AG09319 (cell line): ENCODE measurements at regions not wholly inside any gene's neighbourhood (a gene's known extent, or its start where the extent isn't known, plus 50 kb on each side); places are given as distances from the start of the nearest gene placed in this dataset.

Experiments used
- DNase-seq: peaks from one replicate; pipeline ENCODE4 v3.0.0-alpha.2; 2010; ENCODE audit warnings: low read depth; ENCODE audit errors: extremely low read depth
- TF ChIP-seq, protein P1 (sequence below): IDR thresholded peaks from 2 replicates; pipeline ENCODE4 v1.5.1; 2011; ENCODE audit warnings: low read depth, mild to moderate bottlenecking, inconsistent platforms, low read length, moderate library complexity

DNA sequence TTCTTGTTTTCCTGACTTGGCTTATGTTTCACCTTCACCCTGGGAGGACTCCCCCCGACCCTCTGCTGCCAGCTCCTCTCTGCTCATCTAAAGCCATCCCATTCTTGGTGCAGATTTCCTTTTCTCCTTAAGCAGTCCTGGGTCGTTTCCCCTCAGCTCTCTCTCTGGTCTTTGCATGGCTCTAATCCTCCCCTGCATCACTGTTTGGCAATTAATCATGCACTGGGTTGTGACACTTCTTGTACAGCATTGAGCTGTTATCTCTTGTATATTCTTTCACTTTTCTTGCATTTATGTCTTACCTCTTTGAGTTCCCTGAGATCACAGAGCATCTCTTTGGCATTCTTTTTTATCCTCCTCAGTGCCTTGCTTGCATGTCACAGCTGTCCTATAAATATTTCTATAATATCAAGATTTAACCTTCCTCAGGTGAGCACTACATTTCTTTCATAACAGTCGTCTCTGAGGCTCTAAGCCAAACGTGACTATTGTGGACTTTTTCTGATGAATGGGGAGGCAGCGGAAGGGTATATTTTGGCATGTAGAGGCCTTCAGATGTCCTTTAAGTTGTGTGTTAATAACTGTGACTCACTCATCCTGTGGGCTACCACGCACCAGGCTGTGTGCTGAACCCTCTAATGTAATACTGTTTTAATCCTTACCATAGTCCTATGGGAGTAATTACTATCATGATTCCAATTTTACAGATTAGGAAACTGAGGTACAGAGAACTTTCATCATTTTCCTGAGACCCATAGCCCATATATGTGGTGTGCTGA, 507.5 kb downstream of the SLC4A3 start:
- TF ChIP-seq, protein P1, sequence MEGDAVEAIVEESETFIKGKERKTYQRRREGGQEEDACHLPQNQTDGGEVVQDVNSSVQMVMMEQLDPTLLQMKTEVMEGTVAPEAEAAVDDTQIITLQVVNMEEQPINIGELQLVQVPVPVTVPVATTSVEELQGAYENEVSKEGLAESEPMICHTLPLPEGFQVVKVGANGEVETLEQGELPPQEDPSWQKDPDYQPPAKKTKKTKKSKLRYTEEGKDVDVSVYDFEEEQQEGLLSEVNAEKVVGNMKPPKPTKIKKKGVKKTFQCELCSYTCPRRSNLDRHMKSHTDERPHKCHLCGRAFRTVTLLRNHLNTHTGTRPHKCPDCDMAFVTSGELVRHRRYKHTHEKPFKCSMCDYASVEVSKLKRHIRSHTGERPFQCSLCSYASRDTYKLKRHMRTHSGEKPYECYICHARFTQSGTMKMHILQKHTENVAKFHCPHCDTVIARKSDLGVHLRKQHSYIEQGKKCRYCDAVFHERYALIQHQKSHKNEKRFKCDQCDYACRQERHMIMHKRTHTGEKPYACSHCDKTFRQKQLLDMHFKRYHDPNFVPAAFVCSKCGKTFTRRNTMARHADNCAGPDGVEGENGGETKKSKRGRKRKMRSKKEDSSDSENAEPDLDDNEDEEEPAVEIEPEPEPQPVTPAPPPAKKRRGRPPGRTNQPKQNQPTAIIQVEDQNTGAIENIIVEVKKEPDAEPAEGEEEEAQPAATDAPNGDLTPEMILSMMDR = no peak
- DNase-seq = no peak

DNA sequence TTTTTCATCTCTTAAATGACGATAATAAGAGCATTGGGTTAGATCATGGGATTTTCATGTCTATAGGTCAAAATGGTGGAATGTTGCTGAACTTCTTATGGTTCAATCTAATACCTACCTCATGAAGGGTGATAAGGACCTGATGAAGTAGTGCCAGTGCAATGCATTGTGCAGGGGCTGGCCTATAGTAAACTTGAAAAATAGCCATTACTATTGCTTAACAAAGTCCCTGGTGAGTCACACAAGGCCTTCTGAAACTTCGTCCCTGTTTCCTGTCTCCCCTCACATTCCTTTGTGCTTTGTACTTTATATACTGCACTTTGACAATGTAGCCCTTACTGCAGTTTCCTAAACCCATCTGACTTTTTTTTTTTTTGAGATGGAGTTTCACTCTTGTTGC, 515.9 kb downstream of the SLC4A3 start:
- DNase-seq = peak; percentile 19
- TF ChIP-seq, protein P1 = no peak

DNA sequence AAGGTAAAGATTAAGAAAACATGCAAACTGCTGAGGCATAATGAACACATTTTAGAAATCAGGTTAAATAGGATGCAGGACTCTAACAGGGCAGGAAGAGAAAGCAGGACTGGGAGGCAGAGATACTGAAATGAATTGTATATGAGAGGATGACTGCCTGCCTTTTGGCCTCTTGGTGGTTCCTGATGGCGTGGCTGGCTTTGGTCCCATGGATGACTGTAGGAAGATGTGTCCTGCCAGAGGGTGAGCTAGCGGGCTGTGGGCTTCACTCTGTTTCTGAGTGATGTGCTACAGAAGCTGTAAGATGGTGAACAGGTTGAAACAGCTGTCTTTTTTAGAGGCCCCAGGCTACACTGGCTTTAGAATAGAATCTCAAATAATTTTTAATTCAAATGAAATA, 517.0 kb downstream of the SLC4A3 start:
- no peak for DNase-seq
- TF ChIP-seq, protein P1 = no peak

DNA sequence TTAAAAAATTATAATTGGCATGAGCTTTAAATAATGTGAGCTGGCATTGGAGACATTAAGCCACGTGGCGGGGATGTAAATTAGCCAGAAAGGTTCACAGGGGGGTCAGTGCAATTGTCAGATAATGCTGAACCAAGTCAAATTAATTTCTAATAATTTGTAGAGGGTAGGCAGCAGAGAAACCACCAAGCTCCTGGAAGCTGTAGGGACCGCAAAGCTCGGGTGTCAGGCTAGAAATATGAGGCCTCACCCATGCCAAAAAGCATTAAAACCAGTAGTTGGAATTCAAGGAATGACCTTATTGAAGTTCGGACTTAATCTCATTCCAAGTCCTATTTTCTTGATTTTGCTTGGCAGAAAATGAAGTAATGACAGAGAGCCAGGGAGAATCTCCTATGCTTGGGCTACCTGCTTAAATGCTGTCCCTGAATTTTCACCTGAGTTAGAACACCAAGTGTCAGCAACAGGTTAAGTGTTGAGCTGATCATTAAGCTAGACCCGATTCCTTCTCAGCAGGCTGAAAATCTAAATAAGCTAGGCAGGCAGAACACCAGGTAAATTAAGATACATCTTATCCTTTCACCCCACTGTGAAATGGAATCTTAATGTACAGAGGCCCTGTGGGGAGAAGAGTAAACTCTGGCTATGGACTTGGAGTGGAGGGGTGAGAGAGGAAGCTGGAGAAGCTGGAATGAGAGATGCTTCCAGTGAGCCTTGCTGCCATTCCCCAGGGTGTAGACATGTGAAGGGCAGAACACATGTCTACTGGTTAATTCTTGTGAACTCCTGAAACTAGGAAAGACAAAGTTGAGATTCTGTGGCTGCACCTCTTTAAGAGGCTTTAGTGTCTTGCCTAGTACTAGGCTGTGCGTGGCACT, 520.0 kb downstream of the SLC4A3 start:
- TF ChIP-seq, protein P1 = no peak
- DNase-seq = no peak

DNA sequence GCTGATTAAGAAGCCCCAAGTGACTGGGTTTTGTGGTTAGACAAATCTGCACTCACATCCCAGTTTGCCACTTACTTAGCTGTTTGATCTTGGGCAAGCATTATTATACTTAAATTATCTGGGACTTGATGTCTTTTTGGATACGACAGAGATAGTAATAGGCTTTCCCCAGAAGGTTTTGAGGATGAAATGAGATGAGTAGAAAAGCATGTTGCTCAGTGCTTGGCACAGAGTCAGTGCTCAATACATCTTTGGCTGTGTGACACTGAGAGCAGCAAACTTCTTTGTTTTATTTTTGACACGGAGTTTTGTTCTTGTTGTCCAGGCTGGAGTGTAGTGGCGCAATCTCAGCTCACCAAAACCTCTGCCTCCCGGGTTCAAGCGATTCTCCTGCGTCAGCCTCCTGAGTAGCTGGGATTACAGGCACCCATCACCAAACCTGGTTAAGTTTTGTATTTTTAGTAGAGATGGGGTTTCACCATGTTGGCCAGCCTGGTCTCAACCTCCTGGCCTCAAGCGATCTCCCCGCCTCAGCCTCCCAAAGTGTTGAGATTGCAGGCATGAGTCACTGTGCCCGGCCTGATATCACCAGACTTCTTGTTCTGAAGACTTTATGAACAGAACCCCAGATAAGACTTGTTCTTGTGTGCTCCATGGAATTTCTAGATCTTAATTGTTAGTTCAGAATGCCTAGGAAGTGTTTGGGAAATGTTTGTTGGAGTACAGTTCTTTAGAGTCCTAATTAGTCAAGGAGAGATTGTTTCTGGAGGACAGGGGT, 521.2 kb downstream of the SLC4A3 start:
- TF ChIP-seq, protein P1 = no peak
- no peak for DNase-seq

DNA sequence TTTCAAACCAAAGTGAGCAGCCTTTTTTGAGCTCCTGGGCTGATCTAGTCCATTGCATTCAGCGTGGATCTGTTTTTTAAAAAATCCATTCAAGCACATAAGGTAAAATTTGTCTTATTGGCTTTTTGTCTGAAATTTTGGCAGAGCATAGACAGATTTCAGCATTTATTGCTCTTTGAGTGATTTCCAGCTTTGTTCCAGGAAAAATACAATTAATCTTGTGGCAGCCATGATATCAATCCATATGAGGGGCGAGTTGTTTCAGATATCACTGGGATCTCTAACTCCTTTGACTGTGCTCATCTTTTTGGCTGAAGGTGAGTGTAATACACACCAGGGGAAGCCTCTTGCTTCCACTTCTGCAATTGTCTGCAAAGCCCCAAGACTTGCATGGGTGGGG, 523.9 kb downstream of the SLC4A3 start:
- no peak for DNase-seq
- TF ChIP-seq, protein P1 = no peak
